Heart left ventricle (tissue), 16 donors: ENCODE measurements at regions not wholly inside any gene's neighbourhood (a gene's known extent, or its start where the extent isn't known, plus 50 kb on each side); places are given as distances from the start of the nearest gene placed in this dataset.

Experiments
- ATAC-seq, 4 donors: fragments of 200-7000 bp; cut with Tn5 transposase; one replicate each; pipeline ENCODE4 v1.9.1; 2020 to 2022; ENCODE audit warnings: moderate library complexity in 4 of 4, mild to moderate bottlenecking in 3 of 4, moderate number of reproducible peaks in 1 of 4
- DNase-seq, 5 donors: peaks; one replicate each; pipeline ENCODE4 v3.0.0-alpha.2; 2020
- H3K27ac ChIP-seq, 12 donors: fragments of 200-600 bp; sonication (generic) in 4 of 12; one replicate each; pipeline versions ENCODE4 v1.5.0 to v1.8.0; 2016 to 2022; ENCODE audit warnings: mild to moderate bottlenecking in 2 of 12
- H3K27me3 ChIP-seq, 9 donors: fragments of 200-600 bp; sonication (generic) in 2 of 9; one replicate each; pipeline versions ENCODE4 v1.5.1 to v1.8.0; 2016 to 2022; ENCODE audit warnings: mild to moderate bottlenecking in 3 of 9
- H3K36me3 ChIP-seq, 9 donors: fragments of 200-600 bp; sonication (generic) in 2 of 9; one replicate each; pipeline versions ENCODE4 v1.5.0 to v1.8.0; 2018 to 2022; ENCODE audit warnings: mild to moderate bottlenecking in 2 of 9
- H3K4me1 ChIP-seq, 12 donors: fragments of 200-600 bp; sonication (generic) in 4 of 12; one replicate each; pipeline versions ENCODE4 v1.5.0 to v1.8.0; 2016 to 2022; ENCODE audit warnings: mild to moderate bottlenecking in 3 of 12
- H3K4me3 ChIP-seq, 12 donors: fragments of 200-600 bp; sonication (generic) in 4 of 12; one replicate each; pipeline versions ENCODE4 v1.5.0 to v1.8.0; 2017 to 2022; ENCODE audit warnings: mild to moderate bottlenecking in 9 of 12, moderate library complexity in 4 of 12
- H3K9me3 ChIP-seq, 12 donors: fragments of 200-600 bp; sonication (generic) in 4 of 12; one replicate each; pipeline versions ENCODE4 v1.5.0 to v1.8.0; 2016 to 2022; ENCODE audit warnings: mild to moderate bottlenecking in 1 of 12
- CTCF ChIP-seq, 12 donors: fragments of 200-600 bp; sonication (generic) in 4 of 12; IDR thresholded peaks; one replicate each; pipeline versions ENCODE4 v1.5.0 to v1.8.0; 2018 to 2022; ENCODE audit warnings: antibody characterized with exemption in 12 of 12, mild to moderate bottlenecking in 5 of 12
- POLR2A ChIP-seq, 2 donors: fragments of 450-650 bp; IDR thresholded peaks; one replicate each; pipeline ENCODE4 v1.6.1; 2017; ENCODE audit warnings: antibody characterized with exemption in 2 of 2, mild to moderate bottlenecking in 2 of 2, moderate library complexity in 2 of 2
- WGBS, 4 donors: extraction: QIAGEN DNeasy Blood & Tissue Kit in 2 of 4; methylation state at CpG; one replicate each; pipeline versions ENCODE4 v1.1.5 to v1.1.7; 2013 to 2018; 5-methylcytosine and 5-hydroxymethylcytosine counted together
- intact Hi-C, 10 donors: fragments of 100-400 bp; cut with DNase I; formaldehyde crosslinking; loops; one replicate each; pipeline versions ENCODE4 v1.11.1 to v1.14.2; 2022
- donor health status: ischemic (EF 13 %, LVEDD 7.1; RV severe dilation, severe dysfunction).
- donor health status: healthy with polysubstance abuse.
- donor health status: DM: no; HTN: yes; CAD: no.
- donor health status: DM: no; HTN: no; CAD: no.
- donor health status: ischemic (EF 25% LVEDD 6.9; RV normal size, moderate dysfunction).
- donor health status: ischemic (EF 25% LVEDD 5.7; RV mildly dilated, moderate dysfunction).
- donor health status: healthy.
- donor health status: DM: yes; HTN: yes; CAD: no.
- donor health status: ischemic (EF 35%, LVEDD 5.7; RV mildly dilated, moderate dysfunction).
- donor health status: nonischemic (EF 11% LVEDD 7.7; RV severe dilation, severe dysfunction).
- donor health status: DM: yes; HTN: yes; CAD: no.
- donor health status: PGD.
- donor health status: ischemic (EF 29% LVEDD 5.4; RV normal size, mild dysfunction).
- donor health status: nonischemic (EF 23%, LVEDD 6.1; RV moderate dilation, normal function).

DNA sequence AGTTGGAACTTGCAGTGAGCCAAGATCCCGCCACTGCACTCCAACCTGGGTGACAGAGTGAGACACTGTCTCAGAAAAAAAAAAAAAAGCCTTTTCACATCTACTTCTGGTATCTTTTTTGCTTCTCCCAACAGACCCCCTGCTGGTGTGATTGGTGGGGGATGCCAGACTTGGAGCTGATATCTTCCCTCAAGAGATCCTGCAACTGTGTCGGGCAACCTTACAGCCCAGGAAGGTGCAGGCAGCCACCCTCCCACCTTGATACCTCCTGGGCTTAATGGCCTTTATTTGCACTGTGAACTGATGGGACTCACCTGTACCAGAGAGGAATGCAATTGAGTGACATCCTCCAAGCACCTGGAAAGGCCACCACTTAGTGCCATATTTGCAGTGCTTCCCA lies 142.3 kb downstream of the RGS9 start:
- peaks cover 0 to 9% (median 0%) of the 10 kb centered on the region in 9 donors for H3K27me3 ChIP-seq
- H3K36me3 ChIP-seq, result no peaks in the 10 kb centered on the region
- H3K9me3 ChIP-seq, result peaks cover 0 to 13% (median 2%) of the 10 kb centered on the region in 12 donors
- no peak for TF ChIP-seq POLR2A (IDR thresholded peaks at IDR 0.05)
- TF ChIP-seq CTCF (IDR thresholded peaks at IDR 0.05), result no peak
- ATAC-seq (no peak), DNase-seq (no peak)
- H3K27ac ChIP-seq, result no peak overlapping the region
- intact Hi-C loops, result loop anchor here in 2 of 10 donors (5.0 kb wide), 2 partner anchors 883 to 888 kb away; no protein-coding TSS in a partner anchor
- no peak overlapping the region for H3K4me3 ChIP-seq
- WGBS, 4 donors, result 71 to 92% (median 81%) methylated on average over 2 of the region's 2 CpGs
- peaks cover 0 to 9% (median 0%) of the 10 kb centered on the region in 12 donors for H3K4me1 ChIP-seq

DNA sequence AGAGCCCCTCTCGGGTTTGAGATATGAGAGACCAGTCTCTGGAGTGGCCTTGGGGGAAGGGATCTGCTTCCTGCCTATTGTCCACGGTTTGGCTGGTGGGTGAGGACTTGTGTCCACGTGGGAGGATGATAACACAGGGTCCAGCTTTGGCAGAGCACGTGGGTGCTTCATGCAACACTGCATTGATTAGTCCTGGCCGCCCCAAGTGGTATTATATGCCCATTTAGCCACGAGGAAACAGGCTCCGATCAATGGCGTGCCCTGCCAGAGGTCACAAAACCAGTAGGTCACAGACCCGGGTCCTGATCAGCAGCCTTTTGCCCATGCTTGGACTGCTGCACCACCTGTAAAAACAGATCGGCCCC lies 141.6 kb downstream of the RGS9 start:
- TF ChIP-seq CTCF (IDR thresholded peaks at IDR 0.05) (no peak), POLR2A (IDR thresholded peaks at IDR 0.05) (no peak)
- intact Hi-C loops, result loop anchor here in 2 of 10 donors (5.0 kb wide), 2 partner anchors 883 to 888 kb away; no protein-coding TSS in a partner anchor
- Histone ChIP-seq H3K27me3 (peaks cover 0 to 9% (median 0%) of the 10 kb centered on the region in 9 donors), H3K36me3 (no peaks in the 10 kb centered on the region), H3K27ac (no peak overlapping the region), H3K4me3 (no peak overlapping the region), H3K9me3 (peaks cover 0 to 8% (median 2%) of the 10 kb centered on the region in 12 donors), H3K4me1 (peaks cover 0 to 9% (median 0%) of the 10 kb centered on the region in 12 donors)
- 33 to 63% (median 57%) methylated on average over 3 to 10 of the region's 10 CpGs for WGBS, 4 donors
- no peak for ATAC-seq
- no peak for DNase-seq

DNA sequence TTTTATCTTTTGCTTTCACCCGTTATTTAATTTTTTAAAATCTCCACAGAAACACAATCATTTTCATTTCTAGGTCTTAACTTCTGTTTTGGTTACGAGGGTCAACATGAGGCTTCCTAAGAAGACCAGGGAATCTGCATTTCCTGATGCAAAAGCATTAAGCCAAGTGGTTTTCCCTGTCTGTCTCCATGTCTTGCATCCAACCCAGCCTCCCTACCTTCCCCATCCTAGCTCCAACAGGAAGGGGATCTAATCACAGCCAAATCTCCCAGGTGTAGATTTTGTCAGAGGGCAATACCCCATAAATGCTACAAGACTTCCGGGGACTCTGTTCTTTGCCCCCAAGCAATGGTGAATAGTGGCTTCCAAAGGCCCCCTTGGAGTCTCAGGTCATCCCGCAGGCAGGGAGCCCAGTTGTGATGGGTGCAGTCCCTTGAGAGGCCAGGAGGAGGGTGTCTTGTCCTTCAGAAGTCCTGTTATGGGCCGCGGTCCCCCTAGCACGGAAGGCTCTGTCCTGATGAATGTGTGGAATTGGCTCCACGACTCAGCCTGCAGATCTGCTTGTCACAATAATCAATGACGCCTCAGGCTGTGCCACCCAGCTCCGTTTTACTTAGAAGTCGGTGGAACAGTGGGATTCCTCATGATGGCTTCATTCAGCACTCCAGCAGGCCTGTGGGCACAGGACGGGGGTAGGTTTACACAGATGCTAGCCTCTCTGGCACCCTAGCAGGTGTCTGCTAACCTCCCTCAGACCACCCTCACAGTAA lies 141.1 kb downstream of the RGS9 start:
- WGBS, 4 donors, result 29 to 37% (median 30%) methylated on average over 12 of the region's 12 CpGs
- peaks cover 0 to 9% (median 0%) of the 10 kb centered on the region in 9 donors for H3K27me3 ChIP-seq
- H3K36me3 ChIP-seq, result no peaks in the 10 kb centered on the region
- intact Hi-C loops, result loop anchor here in 2 of 10 donors (5.0 kb wide), 2 partner anchors 884 to 889 kb away; no protein-coding TSS in a partner anchor
- DNase-seq (peak in 3 of 5 donors; percentile 17 to 31 (median 31)), ATAC-seq (peak in 3 of 4 donors; percentile 44 to 78 (median 73))
- peaks cover 0 to 6% (median under 1%) of the 10 kb centered on the region in 12 donors for H3K9me3 ChIP-seq
- TF ChIP-seq CTCF (IDR thresholded peaks at IDR 0.05) (peak; percentile 14 to 50 (median 33)), POLR2A (IDR thresholded peaks at IDR 0.05) (no peak)
- H3K27ac ChIP-seq, result no peak overlapping the region
- no peak overlapping the region for H3K4me3 ChIP-seq
- peaks cover 0 to 9% (median 0%) of the 10 kb centered on the region in 12 donors for H3K4me1 ChIP-seq

- H3K27ac ChIP-seq, result no peak overlapping the region
- DNase-seq (no peak), ATAC-seq (no peak)
- peaks cover 0 to 9% (median 0%) of the 10 kb centered on the region in 12 donors for H3K4me1 ChIP-seq
- 21 to 23% (median 22%) methylated on average over 10 of the region's 10 CpGs for WGBS, 4 donors
- peaks cover 0 to 9% (median 0%) of the 10 kb centered on the region in 9 donors for H3K27me3 ChIP-seq
- no peak overlapping the region for H3K4me3 ChIP-seq
- H3K9me3 ChIP-seq, result peaks cover 0 to under 1% (median 0%) of the 10 kb centered on the region in 12 donors
- intact Hi-C loops, result loop anchor here in 2 of 10 donors (5.0 kb wide), 2 partner anchors 885 to 890 kb away; no protein-coding TSS in a partner anchor
- no peak for TF ChIP-seq CTCF (IDR thresholded peaks at IDR 0.05)
- no peaks in the 10 kb centered on the region for H3K36me3 ChIP-seq
These were observed 140.4 kb downstream of the RGS9 start for GRCh38 chr17:65277576-65277975.
